ENCODE measurements at regions not wholly inside any gene's neighbourhood (a gene's known extent, or its start where the extent isn't known, plus 50 kb on each side); places are given as distances from the start of the nearest gene placed in this dataset.

- TF ChIP-seq CTCF (IDR thresholded peaks at IDR 0.05) (no peak), POLR2AphosphoS5 (IDR thresholded peaks at IDR 0.05) (no peak), POLR2A (IDR thresholded peaks at IDR 0.05) (no peak)
Measured at GRCh38 chr1:240029418-240029817, 62.3 kb upstream of the FMN2 start.

Data from breast epithelium (tissue), 3 donors.